ENCODE measurements at regions not wholly inside any gene's neighbourhood (a gene's known extent, or its start where the extent isn't known, plus 50 kb on each side); places are given as distances from the start of the nearest gene placed in this dataset.

GRCh38 chr16:35239561-35239960 is 1780.1 kb downstream of the TP53TG3F start (continued):
- TF ChIP-seq ZNF518A (tag by site-specific recombination; conservative IDR thresholded peaks at IDR 0.05; ENCODE audit: low read depth) (no peak), ZNF423 (tag by site-specific recombination; IDR thresholded peaks at IDR 0.05) (no peak), ZNF654 (tag by site-specific recombination; IDR thresholded peaks at IDR 0.05; ENCODE audit: low read depth) (no peak), ZFP41 (tag by site-specific recombination; IDR thresholded peaks at IDR 0.05; ENCODE audit: borderline replicate concordance) (no peak)

DNA sequence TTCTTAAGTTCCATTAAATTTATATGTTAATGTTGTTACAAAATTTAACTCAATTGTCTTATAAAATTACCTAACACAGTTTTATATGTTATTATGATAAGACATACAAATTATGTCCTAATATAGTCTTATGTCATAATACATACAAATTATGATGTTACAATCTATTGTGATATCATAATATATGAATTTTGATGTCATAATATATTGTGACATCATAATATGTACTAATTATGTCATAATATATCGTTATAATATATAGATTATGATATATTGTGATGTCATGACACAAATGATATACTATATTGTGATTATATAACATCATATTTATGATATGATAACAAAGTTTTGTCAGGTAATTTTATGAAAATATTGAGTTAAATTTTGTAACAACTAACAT is 1789.6 kb downstream of the TP53TG3F start:
- H3K27ac ChIP-seq (ENCODE audit: extremely low read depth, low read depth, low read length) = no peak overlapping the region
- ChIA-PET CTCF (no interaction called here), POLR2A (no interaction called here)
- no peaks in the 10 kb centered on the region for H3K4me1 ChIP-seq (ENCODE audit: control insufficient read depth, insufficient read depth, low read length)
- H3K4me3 ChIP-seq (ENCODE audit: low read depth, low read length) = no peak overlapping the region
- H3K36me3 ChIP-seq (ENCODE audit: control insufficient read depth in 2 of 2, insufficient read depth in 1 of 2, low read length in 2 of 2) = no peaks in the 10 kb centered on the region
- TF ChIP-seq ZNF571 (tag by site-specific recombination; IDR thresholded peaks at IDR 0.05) = no peak
- TF ChIP-seq, protein P1, sequence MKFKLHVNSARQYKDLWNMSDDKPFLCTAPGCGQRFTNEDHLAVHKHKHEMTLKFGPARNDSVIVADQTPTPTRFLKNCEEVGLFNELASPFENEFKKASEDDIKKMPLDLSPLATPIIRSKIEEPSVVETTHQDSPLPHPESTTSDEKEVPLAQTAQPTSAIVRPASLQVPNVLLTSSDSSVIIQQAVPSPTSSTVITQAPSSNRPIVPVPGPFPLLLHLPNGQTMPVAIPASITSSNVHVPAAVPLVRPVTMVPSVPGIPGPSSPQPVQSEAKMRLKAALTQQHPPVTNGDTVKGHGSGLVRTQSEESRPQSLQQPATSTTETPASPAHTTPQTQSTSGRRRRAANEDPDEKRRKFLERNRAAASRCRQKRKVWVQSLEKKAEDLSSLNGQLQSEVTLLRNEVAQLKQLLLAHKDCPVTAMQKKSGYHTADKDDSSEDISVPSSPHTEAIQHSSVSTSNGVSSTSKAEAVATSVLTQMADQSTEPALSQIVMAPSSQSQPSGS (tag by site-specific recombination; IDR thresholded peaks at IDR 0.05; ENCODE audit: low read depth) = peak; percentile 69
- no peaks in the 10 kb centered on the region for H3K9me3 ChIP-seq (ENCODE audit: control insufficient read depth, insufficient read depth, low read depth, low read length)

DNA sequence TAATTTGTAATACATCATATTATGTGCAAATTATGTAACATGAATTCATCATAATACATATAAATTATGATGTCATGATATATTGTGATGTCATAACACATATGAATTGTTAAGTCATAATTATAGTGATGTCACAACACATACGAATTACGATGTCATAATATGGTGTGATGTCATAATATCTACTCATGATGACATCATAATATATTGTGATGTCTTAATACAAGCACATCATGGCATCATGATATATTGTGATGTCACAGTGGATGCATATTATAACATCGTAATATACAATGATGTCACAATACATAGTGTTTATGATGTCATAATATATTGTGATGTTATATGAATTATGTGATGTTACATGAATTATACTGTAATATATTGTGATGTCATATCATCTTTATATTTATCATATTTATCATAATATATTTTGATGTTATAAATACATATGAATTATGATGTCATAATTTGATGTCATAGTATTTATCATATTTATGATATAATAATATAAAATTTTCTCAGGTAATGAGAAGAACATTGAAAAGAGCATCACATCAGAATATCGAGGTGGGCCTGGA is 1793.0 kb downstream of the TP53TG3F start:
- no peak for TF ChIP-seq MZF1 (tag by site-specific recombination; IDR thresholded peaks at IDR 0.05; ENCODE audit: borderline replicate concordance)
- peak; percentile 86 for TF ChIP-seq ZBTB21 (tag by site-specific recombination; IDR thresholded peaks at IDR 0.05)
- TF ChIP-seq ZNF629 (tag by site-specific recombination; IDR thresholded peaks at IDR 0.05) = peak; percentile 78
- TF ChIP-seq ZNF174 (tag by site-specific recombination; IDR thresholded peaks at IDR 0.05) = no peak
- TF ChIP-seq MEIS1 (CRISPR knock-in tag; IDR thresholded peaks at IDR 0.05; ENCODE audit: borderline replicate concordance) = no peak
- TF ChIP-seq, protein P1 (tag by site-specific recombination; IDR thresholded peaks at IDR 0.05; ENCODE audit: low read depth) = peak; percentile 95
- no peak for TF ChIP-seq FEZF1 (tag by site-specific recombination; IDR thresholded peaks at IDR 0.05)
- Histone ChIP-seq H3K4me3 (ENCODE audit: low read depth, low read length) (no peak overlapping the region), H3K27ac (ENCODE audit: extremely low read depth, low read depth, low read length) (no peak overlapping the region), H3K9me3 (ENCODE audit: control insufficient read depth, insufficient read depth, low read depth, low read length) (no peaks in the 10 kb centered on the region), H3K36me3 (ENCODE audit: control insufficient read depth in 2 of 2, insufficient read depth in 1 of 2, low read length in 2 of 2) (no peaks in the 10 kb centered on the region), H3K4me1 (ENCODE audit: control insufficient read depth, insufficient read depth, low read length) (no peaks in the 10 kb centered on the region)
- ChIA-PET POLR2A (no interaction called here), CTCF (no interaction called here)
